Activated CD8-positive, alpha-beta T cell treated with anti-CD3 and anti-CD28 coated beads, Interleukin-2, amount 10 ng/mL, durations not matched to agents 7 days and 5 days (primary cell): ENCODE measurements at regions not wholly inside any gene's neighbourhood (a gene's known extent, or its start where the extent isn't known, plus 50 kb on each side); places are given as distances from the start of the nearest gene placed in this dataset.

Experiments
- ATAC-seq: fragments of 150-1000 bp; cut with Tn5 transposase; one replicate; pipeline ENCODE4 v1.10.0; 2021; ENCODE audit warnings: moderate library complexity
- CTCF ChIA-PET: fragments of 350-600 bp; sonication (Branson Sonifier 250); formaldehyde crosslinking; loops from one replicate; lab custom pipeline; 2021; ENCODE audit warnings: antibody characterized with exemption; lab: Charles Lee
- POLR2A ChIA-PET: fragments of 350-600 bp; sonication (Branson Sonifier 250); formaldehyde crosslinking; loops from one replicate; lab custom pipeline; 2021; ENCODE audit warnings: antibody characterized with exemption; lab: Charles Lee
- DNase-seq: peaks from one replicate; pipeline ENCODE4 v3.0.0-alpha.2; 2020
- H3K27ac Mint-ChIP-seq: one replicate; pipeline ENCODE4 v1.8.0; 2021; ENCODE audit warnings: mild to moderate bottlenecking, mixed read lengths
- H3K27me3 Mint-ChIP-seq: one replicate; pipeline ENCODE4 v1.8.0; 2021; ENCODE audit warnings: low read depth, mixed read lengths
- H3K36me3 Mint-ChIP-seq: one replicate; pipeline ENCODE4 v1.8.0; 2021; ENCODE audit warnings: low read depth, mixed read lengths
- H3K4me1 Mint-ChIP-seq: one replicate; pipeline ENCODE4 v1.8.0; 2021; ENCODE audit warnings: low read depth, mixed read lengths
- H3K4me3 Mint-ChIP-seq: one replicate; pipeline ENCODE4 v1.8.0; 2021; ENCODE audit warnings: mild to moderate bottlenecking, mixed read lengths
- H3K9me3 Mint-ChIP-seq: one replicate; pipeline ENCODE4 v1.8.0; 2022; ENCODE audit warnings: mixed read lengths; ENCODE audit not compliant: insufficient read depth

- ChIA-PET CTCF (no interaction called here), POLR2A (no interaction called here)
- Mint-ChIP-seq H3K27ac (no peak overlapping the region), H3K4me3 (no peak overlapping the region), H3K27me3 (peaks cover 3% of the 10 kb centered on the region), H3K4me1 (no peaks in the 10 kb centered on the region), H3K9me3 (no peaks in the 10 kb centered on the region), H3K36me3 (no peaks in the 10 kb centered on the region)
- ATAC-seq (no peak), DNase-seq (no peak)
Observed at GRCh38 chr1:70633004-70633403, 221.9 kb downstream of the CTH start.

GRCh38 chr1:70635868-70636267 lies 224.8 kb downstream of the CTH start:
- Mint-ChIP-seq H3K27me3 (peaks cover 3% of the 10 kb centered on the region), H3K36me3 (no peaks in the 10 kb centered on the region), H3K4me1 (no peaks in the 10 kb centered on the region), H3K4me3 (no peak overlapping the region), H3K9me3 (no peaks in the 10 kb centered on the region), H3K27ac (no peak overlapping the region)
- DNase-seq (no peak), ATAC-seq (no peak)
- ChIA-PET CTCF (no interaction called here), POLR2A (no interaction called here)

DNA sequence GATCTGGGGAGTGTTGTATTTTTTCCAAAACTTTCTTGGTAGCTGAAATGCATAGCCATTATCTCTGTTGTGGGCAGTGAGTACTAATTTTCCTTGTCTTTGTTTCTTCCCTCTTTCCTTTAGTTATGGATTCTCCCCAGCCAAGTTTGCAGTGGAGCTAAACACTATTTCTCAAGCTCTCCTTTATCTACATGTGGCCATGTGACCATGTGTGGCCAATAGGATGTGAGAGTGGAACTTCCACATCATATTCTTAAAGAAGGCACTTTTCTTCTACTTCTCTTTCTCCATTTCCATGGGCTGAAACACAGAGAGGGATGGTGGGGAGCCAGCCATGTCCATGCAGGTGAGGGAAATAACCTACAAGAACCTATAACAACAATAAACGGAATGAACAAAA lies 230.8 kb downstream of the CTH start:
- ATAC-seq: no peak
- POLR2A ChIA-PET: no interaction called here
- Mint-ChIP-seq H3K4me1 (no peaks in the 10 kb centered on the region), H3K36me3 (no peaks in the 10 kb centered on the region), H3K27me3 (no peaks in the 10 kb centered on the region), H3K27ac (no peak overlapping the region), H3K4me3 (no peak overlapping the region), H3K9me3 (no peaks in the 10 kb centered on the region)
- no peak for DNase-seq
- CTCF ChIA-PET: no interaction called here

DNA sequence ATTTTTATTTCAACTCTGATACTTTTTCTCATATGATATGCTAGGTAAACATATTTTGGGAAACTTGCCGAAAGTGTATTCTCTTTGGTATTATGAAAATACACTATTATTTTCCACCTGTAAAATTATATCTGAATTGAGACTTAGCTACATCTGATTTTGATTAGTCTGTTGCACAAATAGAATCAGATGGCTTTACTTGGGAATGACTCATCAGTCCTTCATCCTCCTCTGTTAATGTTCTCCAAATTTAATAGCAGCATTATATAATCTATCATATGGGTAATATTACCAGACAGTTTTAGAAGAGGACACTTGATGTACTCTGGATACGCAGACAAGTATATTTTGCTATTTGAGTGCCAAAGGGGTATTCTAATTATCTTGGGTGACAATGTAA lies 245.3 kb downstream of the CTH start:
- ATAC-seq (no peak), DNase-seq (no peak)
- H3K9me3 Mint-ChIP-seq: no peaks in the 10 kb centered on the region
- H3K4me3 Mint-ChIP-seq: no peak overlapping the region
- no peaks in the 10 kb centered on the region for H3K36me3 Mint-ChIP-seq
- ChIA-PET CTCF (no interaction called here), POLR2A (no interaction called here)
- peaks cover 2% of the 10 kb centered on the region for H3K27me3 Mint-ChIP-seq
- no peak overlapping the region for H3K27ac Mint-ChIP-seq
- no peaks in the 10 kb centered on the region for H3K4me1 Mint-ChIP-seq

DNA sequence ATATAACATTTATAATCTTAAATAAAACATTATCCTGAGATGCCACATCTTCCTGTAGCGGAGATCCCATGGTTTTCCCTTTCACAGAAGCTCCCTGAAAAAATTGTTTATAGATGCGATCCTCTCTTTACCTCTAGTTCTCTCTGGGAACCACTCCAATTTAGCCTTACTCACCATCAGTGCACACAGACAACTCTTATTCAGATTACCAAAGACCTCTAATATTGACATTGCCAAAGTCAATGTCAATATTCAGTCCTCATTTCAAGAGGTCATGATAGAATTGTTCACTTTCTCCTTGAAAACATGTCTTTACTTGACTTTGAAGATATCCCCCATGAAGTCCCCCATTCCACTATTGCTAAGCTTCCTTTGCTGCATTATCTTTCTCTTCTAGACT lies 248.8 kb downstream of the CTH start:
- Mint-ChIP-seq H3K4me1 (no peaks in the 10 kb centered on the region), H3K27me3 (no peaks in the 10 kb centered on the region), H3K27ac (no peak overlapping the region), H3K9me3 (no peaks in the 10 kb centered on the region), H3K36me3 (no peaks in the 10 kb centered on the region), H3K4me3 (no peak overlapping the region)
- ChIA-PET CTCF (no interaction called here), POLR2A (no interaction called here)
- no peak for DNase-seq
- ATAC-seq: no peak

- no peak for DNase-seq
- ATAC-seq: no peak
- Mint-ChIP-seq H3K36me3 (no peaks in the 10 kb centered on the region), H3K27ac (no peak overlapping the region), H3K9me3 (no peaks in the 10 kb centered on the region), H3K27me3 (no peaks in the 10 kb centered on the region), H3K4me3 (no peak overlapping the region), H3K4me1 (no peaks in the 10 kb centered on the region)
- POLR2A ChIA-PET: no interaction called here
- CTCF ChIA-PET: no interaction called here
Observed at GRCh38 chr1:70666381-70667140, 255.5 kb downstream of the CTH start.

DNA sequence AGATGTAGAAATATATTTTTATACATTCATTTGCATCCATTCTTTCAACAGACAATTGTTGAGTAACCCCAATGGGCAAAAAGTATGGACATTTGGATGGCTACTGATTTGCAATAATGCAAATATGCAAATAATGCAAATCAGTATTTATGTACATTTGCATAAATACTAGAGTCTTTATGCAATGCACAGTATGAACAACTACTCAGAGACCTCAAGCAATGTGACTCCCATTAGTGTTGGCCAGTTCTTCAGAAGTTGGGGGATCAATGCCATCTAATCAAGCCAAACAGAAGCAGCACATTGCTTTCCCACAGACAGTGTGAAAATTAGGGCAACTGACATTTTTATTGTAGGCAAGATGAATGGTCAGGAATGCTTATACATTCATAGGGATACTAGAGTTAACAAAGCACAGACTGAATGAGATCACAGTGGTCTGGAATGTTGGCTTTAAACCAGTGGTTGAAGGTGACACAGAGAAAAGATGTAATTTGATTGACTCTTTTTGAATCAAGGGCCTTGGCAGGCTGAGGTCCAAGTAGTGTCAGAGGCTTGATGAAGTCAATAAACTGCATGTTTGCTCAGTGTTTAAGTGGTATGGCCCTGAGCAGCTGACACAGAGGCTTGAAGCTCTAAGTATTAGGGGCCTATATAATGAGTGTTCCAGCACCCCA lies 256.6 kb downstream of the CTH start:
- CTCF ChIA-PET: no interaction called here
- DNase-seq: no peak
- Mint-ChIP-seq H3K4me3 (no peak overlapping the region), H3K4me1 (no peaks in the 10 kb centered on the region), H3K9me3 (no peaks in the 10 kb centered on the region), H3K36me3 (no peaks in the 10 kb centered on the region), H3K27me3 (no peaks in the 10 kb centered on the region), H3K27ac (no peak overlapping the region)
- ATAC-seq: no peak
- POLR2A ChIA-PET: no interaction called here

DNA sequence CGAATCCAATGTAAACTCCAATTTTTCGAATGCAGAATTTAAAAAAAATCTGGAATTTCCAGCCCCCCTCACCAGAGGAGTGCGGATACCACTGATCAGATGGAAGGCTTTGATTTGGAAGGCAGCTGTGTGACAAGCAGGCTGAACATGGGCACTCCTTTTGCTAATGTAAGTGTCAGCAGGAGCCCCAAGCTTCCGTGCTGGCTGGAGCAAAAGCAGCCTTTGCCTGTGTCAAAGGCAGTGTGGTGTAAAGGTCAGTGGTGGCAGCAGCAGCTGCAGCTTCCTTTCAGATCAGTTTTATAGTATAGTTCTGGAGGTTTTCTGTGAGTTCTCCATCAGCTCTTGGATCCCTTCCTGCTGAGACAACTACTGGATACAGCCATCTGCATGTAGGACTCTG lies 259.9 kb downstream of the CTH start:
- Mint-ChIP-seq H3K36me3 (no peaks in the 10 kb centered on the region), H3K27me3 (no peaks in the 10 kb centered on the region)
- CTCF ChIA-PET: no interaction called here

GRCh38 chr1:70672442-70672888 lies 261.4 kb downstream of the CTH start:
- peaks cover 11% of the 10 kb centered on the region for H3K4me1 Mint-ChIP-seq
- no peaks in the 10 kb centered on the region for H3K36me3 Mint-ChIP-seq
- H3K4me3 Mint-ChIP-seq: no peak overlapping the region
- no peak for ATAC-seq
- POLR2A ChIA-PET: no interaction called here
- no peaks in the 10 kb centered on the region for H3K9me3 Mint-ChIP-seq
- H3K27ac Mint-ChIP-seq: no peak overlapping the region
- peaks cover 2% of the 10 kb centered on the region for H3K27me3 Mint-ChIP-seq
- CTCF ChIA-PET: no interaction called here
- DNase-seq: no peak

More for the DNA sequence above, 259.9 kb downstream of the CTH start:
- POLR2A ChIA-PET: no interaction called here
- Mint-ChIP-seq H3K4me1 (peaks cover 10% of the 10 kb centered on the region), H3K27ac (no peak overlapping the region), H3K4me3 (no peak overlapping the region), H3K9me3 (no peaks in the 10 kb centered on the region)
- ATAC-seq (no peak), DNase-seq (no peak)

DNA sequence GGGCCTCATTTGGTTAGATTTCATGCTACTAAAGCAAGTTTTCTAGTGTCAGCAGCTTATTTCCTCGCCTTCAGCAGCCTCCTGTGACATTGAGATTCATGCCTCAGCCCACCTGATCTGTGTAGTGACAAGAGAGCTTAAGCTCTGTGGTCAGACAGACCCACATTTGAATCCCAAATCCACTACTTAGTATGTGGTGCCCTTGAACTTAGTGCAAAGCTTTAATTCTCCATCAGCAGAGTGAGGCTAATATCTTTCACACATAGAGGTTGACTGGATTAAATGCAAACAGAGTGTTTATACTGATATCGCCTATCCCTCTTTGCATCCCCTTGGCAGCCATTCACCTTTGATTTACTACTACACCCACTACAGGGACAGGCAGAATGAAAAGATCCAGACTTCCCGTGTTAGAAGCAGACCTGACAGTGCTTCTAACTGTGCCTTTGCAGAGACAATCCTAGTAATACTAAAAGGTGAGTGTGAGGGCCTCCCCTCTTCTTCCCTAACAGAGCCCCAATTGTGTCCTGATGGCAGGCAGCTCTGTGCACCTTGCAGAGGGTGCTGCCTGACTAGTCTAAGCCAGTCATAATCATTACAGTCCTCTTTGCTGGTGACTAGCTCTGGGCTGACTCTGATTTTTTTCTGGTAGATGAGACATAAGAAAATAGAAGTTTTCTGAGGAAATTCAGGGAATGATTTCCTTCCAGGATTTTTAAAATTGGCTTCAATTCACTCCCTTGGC lies 264.0 kb downstream of the CTH start:
- peaks cover 11% of the 10 kb centered on the region for H3K4me1 Mint-ChIP-seq
- DNase-seq (no peak), ATAC-seq (no peak)
- ChIA-PET CTCF (no interaction called here), POLR2A (interaction anchor here (0.5 kb wide), 1 partner anchor 301 kb away, joined by 3 read pairs; no protein-coding TSS in a partner anchor)
- no peaks in the 10 kb centered on the region for H3K9me3 Mint-ChIP-seq
- H3K36me3 Mint-ChIP-seq: no peaks in the 10 kb centered on the region
- no peak overlapping the region for H3K4me3 Mint-ChIP-seq
- peaks cover 2% of the 10 kb centered on the region for H3K27me3 Mint-ChIP-seq
- peak overlapping the region; percentile 3 for H3K27ac Mint-ChIP-seq

DNA sequence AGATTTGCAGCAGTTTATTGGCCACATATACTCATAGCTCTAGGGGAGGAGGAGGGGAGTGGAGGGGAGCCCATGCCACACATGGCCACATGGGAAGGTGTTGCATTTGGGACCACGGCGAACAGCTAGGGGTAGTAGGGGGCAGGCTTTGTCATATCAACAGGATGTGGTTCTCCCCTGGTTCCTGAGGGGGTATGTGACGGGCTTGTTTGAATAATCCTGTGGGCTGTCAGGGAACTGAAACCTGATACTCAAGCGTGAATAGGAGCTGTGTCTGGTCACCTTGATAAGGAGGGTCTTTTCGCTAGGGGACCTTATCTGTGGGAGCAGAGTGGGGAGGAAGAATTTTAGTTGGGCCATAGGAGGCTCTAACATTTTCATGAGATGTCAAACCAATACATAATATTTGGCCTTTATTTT lies 264.7 kb downstream of the CTH start:
- H3K9me3 Mint-ChIP-seq: no peaks in the 10 kb centered on the region
- CTCF ChIA-PET: no interaction called here
- no peak overlapping the region for H3K4me3 Mint-ChIP-seq
- peaks cover 2% of the 10 kb centered on the region for H3K27me3 Mint-ChIP-seq
- POLR2A ChIA-PET: no interaction called here
- peak; percentile 26 for DNase-seq
- peak; percentile 44 for ATAC-seq
- H3K36me3 Mint-ChIP-seq: no peaks in the 10 kb centered on the region
- H3K27ac Mint-ChIP-seq: peak overlapping the region; percentile 3
- peaks cover 11% of the 10 kb centered on the region for H3K4me1 Mint-ChIP-seq
